ENCODE measurements at regions not wholly inside any gene's neighbourhood (a gene's known extent, or its start where the extent isn't known, plus 50 kb on each side); places are given as distances from the start of the nearest gene placed in this dataset.

DNA sequence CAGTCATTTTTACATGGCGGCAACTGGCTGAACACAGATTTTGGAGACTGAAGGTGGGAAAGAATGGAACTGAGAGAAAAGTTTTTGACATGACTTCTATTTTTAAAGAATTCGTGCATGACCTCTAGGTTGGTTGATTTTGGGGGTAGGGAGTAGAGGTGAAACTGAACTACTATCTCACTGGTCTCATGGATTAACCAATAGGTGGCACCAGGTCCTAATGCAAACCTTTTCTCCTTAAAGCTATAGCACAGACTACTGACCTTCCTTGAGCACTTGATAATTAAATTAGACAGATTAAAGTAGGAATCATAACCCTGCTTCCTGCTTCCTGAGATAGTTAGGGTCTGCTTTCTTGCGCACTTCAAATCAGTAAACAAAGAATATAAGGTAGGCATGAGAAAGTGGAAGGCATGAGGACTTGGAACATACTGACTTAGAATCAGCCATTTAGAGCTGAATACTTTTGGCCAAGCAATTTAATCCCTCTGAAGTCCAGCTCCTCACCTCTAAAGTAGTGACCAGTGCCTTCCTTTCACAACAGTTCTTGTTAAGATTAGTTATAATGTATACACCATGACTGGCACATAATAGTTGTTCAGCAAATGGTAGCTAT lies 206.0 kb downstream of the CENPF start:
- H3K4me3 ChIP-seq (ENCODE audit: low read length), result no peak overlapping the region
- DNase-seq (ENCODE audit: low read depth, low spot score), result no peak

DNA sequence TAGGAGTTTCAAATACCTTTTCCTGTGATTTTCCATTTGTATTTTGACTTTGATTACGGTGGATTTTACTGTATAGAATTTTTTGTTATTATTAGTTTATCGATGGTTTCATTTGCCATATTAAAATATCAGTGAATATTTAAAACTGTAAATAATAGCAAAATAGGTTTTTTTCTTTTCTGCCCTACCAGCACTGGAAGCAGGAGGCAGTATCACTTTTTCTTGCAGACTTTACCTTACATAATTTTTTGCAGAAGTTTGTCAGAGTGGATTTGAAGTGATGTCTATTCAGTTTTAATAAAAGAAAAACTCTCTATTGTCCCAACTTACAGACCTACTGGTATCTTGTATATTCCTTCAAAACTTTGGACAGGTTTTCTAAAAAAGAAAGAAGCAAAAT lies 213.6 kb downstream of the CENPF start:
- no peak for DNase-seq (ENCODE audit: low read depth, low spot score)
- no peak overlapping the region for H3K4me3 ChIP-seq (ENCODE audit: low read length)

DNA sequence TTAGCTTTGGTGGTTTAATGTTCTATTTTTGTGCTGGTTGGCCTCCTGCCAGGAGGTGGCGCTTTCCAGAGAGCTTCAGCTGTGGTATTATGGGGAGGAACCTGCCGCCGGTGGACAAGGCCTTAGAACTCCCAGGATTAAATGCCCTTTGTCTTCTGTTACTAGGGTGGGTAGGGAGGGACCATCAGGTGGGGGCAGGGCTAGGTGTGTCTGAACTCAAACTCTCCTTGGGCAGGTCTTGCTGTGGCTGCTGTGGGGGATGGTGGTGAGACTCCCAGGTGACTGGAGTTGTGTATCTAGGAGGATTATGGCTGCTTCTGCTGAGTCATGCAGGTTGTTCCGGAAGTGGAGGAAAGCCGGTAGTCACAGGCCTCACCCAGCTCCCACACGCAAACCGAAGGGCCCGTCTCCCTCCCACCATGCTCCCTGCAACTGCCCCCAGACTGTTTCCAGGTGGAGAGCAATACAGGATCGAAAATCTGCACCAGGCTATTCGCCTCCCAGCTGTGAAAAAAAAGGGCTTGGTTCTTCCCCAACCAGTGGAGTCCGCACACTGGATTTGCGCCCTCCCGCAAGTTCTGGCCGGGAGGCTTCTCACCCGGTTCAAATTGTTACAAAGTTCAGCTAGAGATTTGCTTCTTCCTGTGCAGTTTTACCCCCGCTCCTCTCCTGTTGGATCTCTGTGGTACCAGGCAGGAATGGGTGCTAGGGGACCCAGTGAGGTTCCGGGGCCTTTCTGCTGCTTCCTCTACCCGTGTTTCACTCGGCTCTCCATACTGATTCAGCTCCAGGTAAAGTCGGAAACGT lies 220.5 kb downstream of the CENPF start:
- DNase-seq (ENCODE audit: low read depth, low spot score), result peak; percentile 8

DNA sequence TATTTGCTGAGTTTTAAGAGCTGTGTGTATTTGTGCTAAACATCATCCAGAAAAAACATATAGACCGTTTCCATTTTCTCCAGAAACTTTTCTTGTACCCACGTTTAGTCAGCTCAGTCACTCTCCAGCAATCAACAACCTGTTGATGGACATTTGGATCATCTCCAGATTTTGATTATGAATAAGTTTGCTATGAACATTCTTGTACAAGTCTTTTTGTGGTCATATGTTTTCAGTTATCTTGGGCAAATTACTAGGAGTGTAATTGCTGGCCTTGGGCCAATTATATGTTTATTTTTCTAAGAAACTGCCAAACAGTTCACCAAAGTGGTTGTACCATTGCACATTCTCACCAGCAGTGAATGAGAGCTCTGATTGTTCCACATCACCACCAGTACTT lies 221.8 kb downstream of the CENPF start:
- no peak for DNase-seq (ENCODE audit: low read depth, low spot score)
- no peak overlapping the region for H3K4me3 ChIP-seq (ENCODE audit: low read length)

More for the DNA sequence above, 220.5 kb downstream of the CENPF start:
- H3K4me3 ChIP-seq (ENCODE audit: low read length), result no peak overlapping the region

DNA sequence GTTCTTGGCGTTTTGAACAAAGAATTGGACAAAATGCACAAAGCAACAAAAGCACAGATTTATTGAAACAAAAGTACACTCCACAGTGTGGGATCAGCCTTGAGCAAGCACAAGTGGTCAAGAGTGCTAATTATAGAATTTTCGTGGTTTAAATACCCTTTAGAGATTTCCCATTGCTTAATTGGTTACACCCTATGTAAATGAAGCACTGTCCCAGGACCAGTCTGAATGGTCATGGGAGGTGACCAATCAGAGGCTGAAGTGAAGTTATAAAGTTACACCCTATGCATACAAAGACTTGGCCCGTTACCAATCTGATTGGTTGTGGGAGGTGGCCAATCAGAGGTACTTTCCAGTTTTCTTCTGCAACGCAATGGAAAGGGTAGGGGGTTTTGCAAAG lies 223.6 kb downstream of the CENPF start:
- no peak for DNase-seq (ENCODE audit: low read depth, low spot score)
- H3K4me3 ChIP-seq (ENCODE audit: low read length), result no peak overlapping the region

DNA sequence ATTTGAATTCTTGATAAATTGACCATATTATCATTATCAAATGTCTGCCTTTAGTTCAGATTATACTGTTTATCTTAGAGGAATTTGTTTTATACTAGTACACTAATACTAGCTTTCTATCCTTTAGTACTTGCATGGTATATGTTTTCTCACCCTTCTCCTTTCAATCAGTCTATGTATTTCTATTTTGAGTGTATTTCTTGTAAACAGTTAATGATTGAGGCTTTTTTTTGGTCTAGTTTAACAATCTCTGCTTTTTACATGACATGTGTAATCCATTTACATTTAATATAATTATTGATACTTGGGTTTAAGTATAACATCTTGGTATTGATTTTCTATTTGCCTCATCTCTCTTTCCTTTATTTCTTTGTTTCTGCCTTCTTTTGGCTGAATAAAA lies 224.9 kb downstream of the CENPF start:
- no peak for DNase-seq (ENCODE audit: low read depth, low spot score)
- H3K4me3 ChIP-seq (ENCODE audit: low read length), result no peak overlapping the region

DNA sequence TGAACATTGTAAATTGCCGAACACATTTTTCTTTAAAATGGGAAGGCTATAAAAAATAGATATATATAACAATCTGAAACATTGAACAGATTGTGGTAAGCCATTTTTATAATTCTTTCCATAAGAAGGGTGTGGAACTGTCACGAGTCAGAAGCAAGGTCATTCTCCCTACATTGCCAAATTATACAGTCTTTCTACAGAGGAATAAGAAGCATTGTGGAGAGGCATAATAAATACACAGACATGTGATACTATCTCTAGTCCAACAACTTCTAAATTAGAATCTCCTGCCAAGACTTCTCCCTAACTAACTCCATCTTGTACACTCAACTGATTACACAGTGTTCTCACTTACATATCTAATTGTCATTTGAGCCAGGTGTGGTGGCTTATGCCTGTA lies 227.9 kb downstream of the CENPF start:
- no peak for DNase-seq (ENCODE audit: low read depth, low spot score)
- H3K4me3 ChIP-seq (ENCODE audit: low read length), result no peak overlapping the region

DNA sequence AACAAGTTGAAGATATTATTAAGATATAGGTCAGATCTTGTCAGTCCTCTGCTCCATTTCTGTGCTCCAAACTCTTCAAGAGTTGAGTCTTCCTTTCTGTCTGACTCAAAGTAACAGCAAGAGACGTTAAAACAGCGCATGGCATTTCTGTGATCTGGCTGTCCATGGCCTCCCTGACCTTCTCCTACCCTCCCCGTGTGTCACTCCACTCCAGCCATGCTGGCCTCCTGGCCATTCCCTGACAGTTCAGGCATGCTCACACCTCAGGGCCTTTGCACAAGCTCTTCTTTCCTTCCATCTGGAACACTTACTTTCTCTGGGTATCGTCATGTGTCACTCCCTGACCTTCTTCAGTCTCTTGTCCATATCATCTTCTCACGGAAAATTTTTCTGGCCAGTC lies 229.0 kb downstream of the CENPF start:
- H3K4me3 ChIP-seq (ENCODE audit: low read length), result no peak overlapping the region
- DNase-seq (ENCODE audit: low read depth, low spot score), result no peak

DNA sequence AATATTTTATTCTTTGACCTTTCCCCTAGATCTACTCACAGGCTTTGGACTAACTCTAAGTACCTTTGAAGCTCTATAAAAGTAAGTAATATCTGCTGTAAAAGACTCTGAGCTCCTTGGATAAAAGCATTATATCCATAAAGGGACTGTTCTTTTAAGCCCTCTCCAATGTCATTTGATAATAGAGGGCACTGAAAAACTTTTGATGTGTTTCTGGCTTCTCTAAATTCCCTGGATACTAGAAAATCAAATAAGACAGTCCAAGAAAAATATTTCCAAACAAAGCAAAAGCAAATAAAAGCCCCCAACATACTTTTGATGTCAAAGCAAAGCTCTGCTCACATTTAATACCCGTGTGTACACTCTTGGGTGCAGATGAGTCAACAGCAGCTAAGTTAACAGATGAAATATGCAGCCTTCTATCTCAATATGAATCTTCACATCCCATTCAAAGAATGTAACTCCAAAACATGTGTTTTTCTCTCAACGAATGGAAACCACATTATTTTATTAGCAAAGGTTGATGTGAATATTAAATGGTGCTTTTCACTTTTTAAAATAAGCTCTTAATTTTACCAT lies 230.3 kb downstream of the CENPF start:
- no peak for DNase-seq (ENCODE audit: low read depth, low spot score)
- H3K4me3 ChIP-seq (ENCODE audit: low read length), result no peak overlapping the region

DNA sequence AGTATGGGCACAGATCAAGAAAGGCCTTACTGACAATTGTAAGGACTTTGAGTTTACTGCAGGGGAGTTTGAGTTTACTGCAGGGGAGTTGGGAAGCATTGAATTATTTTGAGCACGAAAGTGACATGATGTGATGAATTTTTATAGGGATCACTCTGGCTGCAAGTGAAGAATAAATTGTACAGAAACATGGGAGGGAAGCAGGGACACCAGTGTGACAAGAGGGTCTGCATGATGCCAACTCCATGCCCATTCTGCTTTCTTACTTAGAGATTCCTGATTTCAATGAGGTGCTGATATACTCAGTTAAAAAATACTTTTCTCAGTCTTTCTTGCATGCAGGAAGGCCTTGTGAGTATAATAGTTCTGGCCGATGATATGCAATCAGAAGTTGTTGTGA lies 234.4 kb downstream of the CENPF start:
- DNase-seq (ENCODE audit: low read depth, low spot score), result no peak
- no peak overlapping the region for H3K4me3 ChIP-seq (ENCODE audit: low read length)

DNA sequence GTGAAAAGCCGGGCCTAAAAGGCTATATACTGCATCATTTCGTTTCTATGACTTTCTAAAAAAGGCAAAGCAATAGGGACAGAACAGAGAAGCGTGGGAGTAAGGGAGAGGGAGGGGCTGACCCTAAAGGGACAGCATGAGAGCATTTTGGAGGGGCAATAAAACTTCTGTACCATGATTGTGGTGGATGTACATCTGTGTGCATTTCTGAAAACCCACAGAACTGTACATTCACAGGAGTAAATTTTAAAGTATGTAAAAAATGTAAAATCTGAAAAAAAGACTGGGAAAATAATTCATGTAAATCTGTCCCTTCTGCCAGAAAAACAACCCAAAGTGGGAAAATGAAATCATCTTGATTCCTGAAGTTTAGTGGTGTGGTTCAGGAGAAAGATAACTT lies 235.4 kb downstream of the CENPF start:
- no peak overlapping the region for H3K4me3 ChIP-seq (ENCODE audit: low read length)
- DNase-seq (ENCODE audit: low read depth, low spot score), result no peak

DNA sequence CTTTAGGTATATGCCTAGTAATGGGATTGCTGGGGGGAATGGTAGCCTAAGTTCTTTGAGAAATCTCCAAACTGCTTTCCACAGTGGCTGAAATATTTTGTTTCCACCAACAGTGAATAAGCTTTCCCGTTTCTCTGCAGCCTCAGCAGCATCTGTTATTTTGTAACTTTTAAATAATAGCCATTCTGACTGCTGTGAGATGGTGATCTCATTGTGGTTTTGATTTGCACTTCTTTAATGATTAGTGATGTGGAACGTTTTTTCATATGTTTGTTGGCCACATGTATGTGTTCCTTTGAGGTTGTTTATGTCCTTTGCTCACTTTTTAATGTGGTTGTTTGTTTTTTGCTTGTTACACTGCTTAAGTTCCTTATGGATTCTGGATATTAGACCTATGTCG lies 237.4 kb downstream of the CENPF start:
- DNase-seq (ENCODE audit: low read depth, low spot score), result no peak
- H3K4me3 ChIP-seq (ENCODE audit: low read length), result no peak overlapping the region

DNA sequence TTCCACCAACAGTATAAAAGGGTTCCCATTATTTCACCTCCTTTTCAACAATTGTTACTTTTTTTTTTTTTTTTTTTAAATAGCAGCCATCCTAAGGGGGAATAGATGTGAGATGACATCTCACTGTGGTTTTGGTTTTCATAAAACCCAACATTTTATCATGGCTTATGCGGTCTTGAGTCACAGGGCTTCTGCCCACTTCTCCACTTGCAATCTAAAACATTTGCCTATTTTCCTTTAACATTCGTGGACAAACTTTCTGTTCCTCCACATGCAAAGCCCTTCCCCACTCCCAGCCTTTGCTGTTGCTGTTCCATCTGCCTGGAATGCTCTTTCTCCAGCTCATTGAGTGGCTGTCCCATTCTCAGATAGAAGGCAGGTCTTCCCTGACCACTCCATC lies 239.7 kb upstream of the KCNK2 start:
- no peak for DNase-seq (ENCODE audit: low read depth, low spot score)
- H3K4me3 ChIP-seq (ENCODE audit: low read length), result no peak overlapping the region

DNA sequence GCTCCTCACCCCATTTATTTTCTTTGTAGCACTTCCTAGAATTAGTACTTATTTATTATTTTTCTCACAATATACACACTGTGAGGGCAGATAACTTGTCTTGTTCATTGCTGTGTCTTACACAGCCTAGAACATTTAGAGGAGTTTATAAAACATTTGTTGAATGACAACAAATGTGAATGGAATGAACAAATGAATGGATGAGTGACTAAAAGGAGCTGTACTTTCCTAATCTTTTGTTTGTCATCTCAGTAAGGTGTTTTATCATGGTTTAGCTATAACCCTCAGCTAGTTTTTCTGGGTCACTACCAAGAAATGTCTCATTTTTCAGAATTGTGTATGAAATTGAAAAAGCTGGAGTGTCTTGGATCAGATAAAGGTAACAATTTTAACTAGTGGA lies 239.3 kb upstream of the KCNK2 start:
- no peak for DNase-seq (ENCODE audit: low read depth, low spot score)

DNA sequence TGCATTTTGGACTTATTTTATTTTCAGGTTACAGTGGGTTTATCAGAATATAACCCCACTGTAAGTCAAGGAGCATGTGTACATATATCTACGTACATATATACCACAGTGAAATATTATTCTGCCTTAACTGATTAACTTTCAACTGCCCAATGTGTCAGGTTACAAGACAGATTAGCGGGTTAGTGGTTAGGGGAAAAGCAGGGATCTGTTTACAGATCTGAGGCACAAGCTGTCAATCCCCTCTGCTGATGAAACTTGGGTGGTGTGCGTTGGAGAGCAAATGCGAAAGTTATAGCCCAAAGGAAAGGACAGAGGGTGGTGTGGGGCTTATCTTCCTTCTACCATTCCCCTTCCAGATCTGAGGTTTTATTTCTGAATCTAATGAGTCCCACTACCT lies 238.2 kb upstream of the KCNK2 start:
- no peak overlapping the region for H3K4me3 ChIP-seq (ENCODE audit: low read length)
- DNase-seq (ENCODE audit: low read depth, low spot score), result no peak

More for the DNA sequence above, 239.3 kb upstream of the KCNK2 start:
- H3K4me3 ChIP-seq (ENCODE audit: low read length), result no peak overlapping the region

DNA sequence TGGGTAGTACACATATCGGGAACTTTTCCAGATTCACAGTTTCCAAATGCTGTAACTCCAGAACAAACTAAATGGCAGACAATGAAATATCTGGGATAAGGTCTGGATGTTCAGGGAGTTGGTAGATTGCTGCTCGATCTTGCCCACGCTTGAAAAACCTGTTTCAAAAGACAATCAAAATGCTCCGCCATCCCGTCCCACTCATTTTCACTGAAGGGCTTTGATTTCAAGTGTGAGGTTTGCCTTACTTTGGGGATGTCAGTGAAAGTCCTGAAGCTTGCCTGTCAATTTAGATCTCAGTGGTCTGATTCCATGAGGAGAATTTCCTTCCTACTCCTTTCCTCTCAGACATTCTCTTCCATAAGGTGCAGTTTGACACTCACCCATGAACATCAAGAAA lies 236.3 kb upstream of the KCNK2 start:
- no peak overlapping the region for H3K4me3 ChIP-seq (ENCODE audit: low read length)
- DNase-seq (ENCODE audit: low read depth, low spot score), result no peak

DNA sequence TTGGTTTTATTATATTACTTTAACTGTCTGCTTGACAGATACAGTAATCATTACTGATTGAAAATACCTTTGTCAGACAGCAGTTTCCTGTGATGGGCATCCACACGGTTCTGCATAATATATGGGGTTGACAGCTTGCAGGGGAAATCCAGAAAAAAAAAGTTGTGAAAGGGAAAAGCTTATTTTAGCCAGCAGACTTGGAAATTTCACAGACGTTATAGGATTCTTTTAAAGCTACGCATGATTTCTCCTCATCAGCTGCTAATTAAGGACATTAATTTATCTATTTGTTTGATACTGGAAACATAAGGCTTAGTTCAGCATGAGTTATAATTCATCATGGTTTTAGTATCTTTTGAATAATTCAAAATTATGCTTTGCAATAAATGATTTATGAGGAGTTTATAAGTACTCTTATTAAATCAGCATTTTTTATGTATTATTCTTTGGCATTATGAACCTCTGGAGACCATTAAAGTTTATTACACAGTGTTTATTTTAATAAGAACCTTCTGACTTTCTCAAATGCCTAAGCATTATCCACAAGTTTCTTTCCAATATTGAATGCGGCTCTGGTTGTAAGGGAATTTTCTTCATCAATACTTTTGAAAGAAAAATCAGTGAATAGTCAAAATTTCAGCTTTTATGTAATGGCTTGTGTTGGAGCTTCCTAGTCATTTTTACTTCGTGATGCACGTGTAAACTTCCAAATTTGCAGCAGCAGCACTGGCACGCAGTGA lies 235.3 kb upstream of the KCNK2 start:
- no peak for DNase-seq (ENCODE audit: low read depth, low spot score)
- no peak overlapping the region for H3K4me3 ChIP-seq (ENCODE audit: low read length)

DNA sequence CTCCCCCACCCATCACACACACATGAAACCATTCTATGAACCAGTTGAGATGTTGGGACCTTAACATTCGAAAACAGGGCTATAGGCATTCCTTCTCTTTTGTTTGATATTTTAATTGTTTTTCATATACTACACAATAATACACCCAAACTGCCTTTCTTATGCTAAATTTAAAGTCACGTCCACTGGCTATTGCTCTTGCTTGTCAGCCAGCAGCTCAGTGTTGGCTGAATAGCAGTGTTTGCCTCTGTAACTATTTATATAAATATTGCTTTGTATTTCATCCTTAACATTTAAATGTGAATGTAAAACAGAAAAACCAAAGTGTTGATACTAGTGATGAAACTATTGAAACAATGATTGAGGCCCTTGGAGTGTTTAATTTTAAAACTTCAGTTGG lies 234.4 kb upstream of the KCNK2 start:
- H3K4me3 ChIP-seq (ENCODE audit: low read length), result no peak overlapping the region
- no peak for DNase-seq (ENCODE audit: low read depth, low spot score)

DNA sequence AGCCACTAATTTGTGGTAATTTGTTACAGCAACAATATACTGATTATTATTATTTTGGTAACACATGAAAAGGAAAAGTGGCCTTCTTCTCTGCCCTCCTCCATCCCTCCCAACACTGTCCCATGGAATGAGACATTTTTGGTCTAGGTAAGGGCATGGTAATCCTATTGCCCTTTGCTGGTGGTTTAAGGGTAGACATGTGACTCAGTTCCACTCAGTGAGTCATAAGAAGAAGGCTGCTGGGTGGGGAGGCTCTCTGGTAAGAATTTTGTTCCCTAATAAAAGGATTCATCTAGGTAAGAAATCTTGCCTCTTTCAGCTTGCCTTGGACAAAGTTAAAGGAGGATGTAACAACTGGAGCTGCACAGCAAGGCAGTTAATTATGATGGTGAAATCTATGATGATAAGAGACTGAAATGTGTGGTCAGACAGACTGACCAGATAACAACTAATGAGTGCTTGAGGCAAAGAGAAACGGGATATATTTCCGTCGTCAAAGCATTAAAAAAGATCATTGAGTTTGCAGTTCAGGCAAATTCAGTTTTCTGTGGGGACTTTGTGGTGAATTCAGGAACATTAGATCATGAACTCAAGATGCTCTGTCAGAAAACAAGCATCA lies 232.0 kb upstream of the KCNK2 start:
- no peak for DNase-seq (ENCODE audit: low read depth, low spot score)
- H3K4me3 ChIP-seq (ENCODE audit: low read length), result no peak overlapping the region

DNA sequence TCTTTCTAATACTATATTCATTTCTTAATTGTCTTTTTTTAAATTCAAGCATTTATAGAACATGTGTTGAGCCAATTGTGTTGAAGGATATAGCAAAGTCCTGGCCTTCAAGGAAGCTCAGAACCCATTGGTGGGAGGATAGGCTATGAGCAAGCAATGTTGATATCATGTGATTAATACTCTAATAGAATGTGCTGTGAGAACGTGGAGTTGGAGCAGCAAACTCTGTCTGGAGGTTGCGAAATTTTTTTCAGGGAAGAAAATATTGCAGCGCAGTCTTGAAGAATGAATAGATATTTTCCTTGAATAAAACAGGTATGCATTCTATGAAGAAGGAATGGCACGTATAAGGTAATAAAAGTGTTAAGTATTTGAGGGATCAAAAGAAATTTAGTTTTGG lies 229.2 kb upstream of the KCNK2 start:
- DNase-seq (ENCODE audit: low read depth, low spot score), result no peak
- H3K4me3 ChIP-seq (ENCODE audit: low read length), result no peak overlapping the region

All from Jurkat, Clone E6-1 (cell line).